ENCODE measurements at regions not wholly inside any gene's neighbourhood (a gene's known extent, or its start where the extent isn't known, plus 50 kb on each side); places are given as distances from the start of the nearest gene placed in this dataset.

DNA sequence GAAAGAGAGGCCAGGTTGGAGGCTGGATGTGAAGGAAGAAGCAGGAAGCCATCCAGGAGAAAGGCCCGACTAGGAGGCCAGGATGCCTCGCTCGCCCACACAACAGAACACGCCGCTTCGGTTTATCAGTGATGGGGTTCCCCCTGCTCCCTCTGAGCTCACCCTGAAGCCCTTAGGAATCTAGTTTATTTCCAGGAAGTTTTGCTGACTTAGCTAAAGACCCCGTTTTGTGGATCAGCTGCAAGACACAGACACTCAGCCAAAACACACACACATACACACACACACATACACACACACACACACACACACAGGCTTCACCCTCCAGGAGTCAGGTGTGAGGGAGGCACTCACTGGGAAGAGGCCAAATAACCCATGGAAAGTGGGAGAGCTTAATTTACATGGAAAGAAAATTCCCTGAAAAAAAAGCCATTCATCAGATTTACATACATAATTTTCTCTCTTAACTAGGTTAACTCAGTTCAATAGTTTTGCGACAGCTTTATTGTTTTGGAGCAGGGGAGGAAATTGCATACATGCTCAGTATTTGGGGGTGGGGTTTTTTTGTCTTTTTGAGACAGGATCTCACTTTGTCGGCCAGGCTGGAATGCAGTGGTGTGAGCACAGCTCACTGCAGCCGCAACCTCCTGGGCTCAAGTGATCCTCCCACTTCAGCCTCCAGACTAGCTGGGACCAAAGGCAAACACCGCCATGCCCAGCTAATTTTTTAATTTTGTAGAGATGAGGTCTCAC lies 92.7 kb upstream of the HAND1 start:
- no peak overlapping the region for H3K4me3 ChIP-seq (replicated peaks; ENCODE audit: low read depth, low read length)
- no peaks in the 10 kb centered on the region for H3K36me3 ChIP-seq (ENCODE audit: control insufficient read depth, insufficient read depth, low read length)
- no peaks in the 10 kb centered on the region for H3K27me3 ChIP-seq (replicated peaks; ENCODE audit: control insufficient read depth, insufficient read depth, low read length)
- TF ChIP-seq, protein P1, sequence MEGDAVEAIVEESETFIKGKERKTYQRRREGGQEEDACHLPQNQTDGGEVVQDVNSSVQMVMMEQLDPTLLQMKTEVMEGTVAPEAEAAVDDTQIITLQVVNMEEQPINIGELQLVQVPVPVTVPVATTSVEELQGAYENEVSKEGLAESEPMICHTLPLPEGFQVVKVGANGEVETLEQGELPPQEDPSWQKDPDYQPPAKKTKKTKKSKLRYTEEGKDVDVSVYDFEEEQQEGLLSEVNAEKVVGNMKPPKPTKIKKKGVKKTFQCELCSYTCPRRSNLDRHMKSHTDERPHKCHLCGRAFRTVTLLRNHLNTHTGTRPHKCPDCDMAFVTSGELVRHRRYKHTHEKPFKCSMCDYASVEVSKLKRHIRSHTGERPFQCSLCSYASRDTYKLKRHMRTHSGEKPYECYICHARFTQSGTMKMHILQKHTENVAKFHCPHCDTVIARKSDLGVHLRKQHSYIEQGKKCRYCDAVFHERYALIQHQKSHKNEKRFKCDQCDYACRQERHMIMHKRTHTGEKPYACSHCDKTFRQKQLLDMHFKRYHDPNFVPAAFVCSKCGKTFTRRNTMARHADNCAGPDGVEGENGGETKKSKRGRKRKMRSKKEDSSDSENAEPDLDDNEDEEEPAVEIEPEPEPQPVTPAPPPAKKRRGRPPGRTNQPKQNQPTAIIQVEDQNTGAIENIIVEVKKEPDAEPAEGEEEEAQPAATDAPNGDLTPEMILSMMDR (IDR thresholded peaks at IDR 0.05; ENCODE audit: insufficient read depth, low read length, poor library complexity, severe bottlenecking), result no peak
- DNase-seq (ENCODE audit: extremely low read depth, insufficient read length), result no peak

DNA sequence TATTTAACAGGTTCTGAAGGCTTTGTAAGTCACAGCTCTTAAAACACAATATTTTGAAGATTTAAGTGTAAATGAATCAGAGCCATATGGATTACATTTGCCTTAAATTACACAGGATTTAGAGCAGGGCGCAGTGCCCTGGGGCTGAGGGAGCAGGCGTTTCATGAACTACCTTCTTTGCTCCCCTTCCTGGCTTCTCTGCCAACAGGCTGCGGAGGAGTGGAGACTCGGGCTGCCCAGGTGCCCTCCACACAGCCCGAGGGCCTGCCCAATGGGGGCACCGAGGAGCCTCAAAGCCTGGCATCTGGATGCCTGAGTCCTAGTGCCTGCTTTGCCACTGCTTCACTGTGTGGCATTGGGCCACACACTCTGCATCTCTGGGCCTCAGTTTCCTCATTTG lies 90.6 kb upstream of the HAND1 start:
- Histone ChIP-seq H3K4me3 (replicated peaks; ENCODE audit: low read depth, low read length) (no peak overlapping the region), H3K27me3 (replicated peaks; ENCODE audit: control insufficient read depth, insufficient read depth, low read length) (no peaks in the 10 kb centered on the region), H3K36me3 (ENCODE audit: control insufficient read depth, insufficient read depth, low read length) (no peaks in the 10 kb centered on the region)
- no peak for DNase-seq (ENCODE audit: extremely low read depth, insufficient read length)
- TF ChIP-seq, protein P1 (IDR thresholded peaks at IDR 0.05; ENCODE audit: insufficient read depth, low read length, poor library complexity, severe bottlenecking), result no peak

DNA sequence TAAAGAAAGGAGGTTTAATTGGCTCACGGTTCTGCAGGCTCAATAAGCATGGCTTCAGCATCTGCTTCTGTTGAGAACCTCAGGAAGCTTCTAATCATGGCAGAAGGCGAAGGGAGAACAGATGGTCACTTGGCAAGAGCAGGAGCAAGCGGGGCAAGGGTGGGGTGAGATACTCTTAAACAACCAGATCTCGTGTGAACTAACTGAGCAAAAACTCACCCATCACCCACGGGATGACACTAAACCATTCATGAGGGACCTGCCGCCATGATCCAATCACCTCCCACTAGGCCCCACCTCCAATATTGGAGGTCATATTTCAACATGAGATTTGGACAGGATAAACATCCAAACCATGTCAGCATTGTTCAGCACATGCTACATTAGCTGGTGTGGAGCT lies 89.1 kb upstream of the HAND1 start:
- DNase-seq (ENCODE audit: extremely low read depth, insufficient read length), result no peak
- Histone ChIP-seq H3K4me3 (replicated peaks; ENCODE audit: low read depth, low read length) (no peak overlapping the region), H3K36me3 (ENCODE audit: control insufficient read depth, insufficient read depth, low read length) (no peaks in the 10 kb centered on the region), H3K27me3 (replicated peaks; ENCODE audit: control insufficient read depth, insufficient read depth, low read length) (no peaks in the 10 kb centered on the region)
- TF ChIP-seq, protein P1 (IDR thresholded peaks at IDR 0.05; ENCODE audit: insufficient read depth, low read length, poor library complexity, severe bottlenecking), result no peak

DNA sequence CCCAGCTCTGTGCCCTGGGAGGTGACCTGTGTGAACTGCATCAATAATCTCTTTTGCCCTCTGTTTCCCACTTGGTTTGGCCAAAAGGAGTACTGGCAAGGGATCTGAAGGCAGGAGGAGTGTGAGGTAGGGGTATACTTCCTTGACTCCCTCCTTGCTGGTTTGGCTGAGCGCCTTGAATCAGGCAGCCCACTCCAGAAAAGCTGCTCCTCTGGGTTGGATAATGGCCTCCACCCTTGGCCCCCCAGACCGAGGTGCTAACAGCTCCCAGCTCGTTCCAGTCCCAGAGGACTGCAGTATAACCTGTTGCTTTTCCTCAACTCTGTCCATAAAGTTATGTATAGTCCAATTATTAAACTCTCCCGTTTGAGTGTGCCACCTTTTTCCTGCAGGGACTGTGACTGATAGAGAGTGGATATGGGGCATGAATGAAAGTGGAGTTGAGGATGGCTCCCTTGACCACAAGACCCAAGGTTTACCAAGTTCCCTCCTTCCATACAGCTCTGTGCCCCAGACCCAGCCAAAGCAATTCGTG lies 88.2 kb upstream of the HAND1 start:
- no peaks in the 10 kb centered on the region for H3K36me3 ChIP-seq (ENCODE audit: control insufficient read depth, insufficient read depth, low read length)
- DNase-seq (ENCODE audit: extremely low read depth, insufficient read length), result no peak
- no peaks in the 10 kb centered on the region for H3K27me3 ChIP-seq (replicated peaks; ENCODE audit: control insufficient read depth, insufficient read depth, low read length)
- TF ChIP-seq, protein P1 (IDR thresholded peaks at IDR 0.05; ENCODE audit: insufficient read depth, low read length, poor library complexity, severe bottlenecking), result no peak
- no peak overlapping the region for H3K4me3 ChIP-seq (replicated peaks; ENCODE audit: low read depth, low read length)

DNA sequence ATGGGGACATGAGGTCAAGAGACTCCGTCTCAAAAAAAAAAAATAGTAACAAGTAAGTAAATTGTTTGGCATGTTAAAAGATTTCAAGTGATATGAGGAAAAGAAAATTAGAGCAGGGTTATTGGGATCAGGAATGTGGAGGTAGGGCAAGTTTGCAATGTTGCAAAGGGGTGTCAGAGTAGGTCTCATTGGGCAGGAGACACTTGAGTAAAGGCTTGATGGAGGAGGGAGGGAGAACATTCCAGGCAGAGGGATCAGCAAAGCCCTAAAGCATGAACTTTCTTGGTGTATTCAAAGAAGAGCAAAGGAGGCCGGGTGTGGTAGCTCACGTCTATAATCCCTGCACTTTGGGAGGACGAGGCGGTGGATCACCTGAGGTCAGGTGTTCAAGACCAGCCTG lies 87.1 kb upstream of the HAND1 start:
- no peaks in the 10 kb centered on the region for H3K36me3 ChIP-seq (ENCODE audit: control insufficient read depth, insufficient read depth, low read length)
- H3K27me3 ChIP-seq (replicated peaks; ENCODE audit: control insufficient read depth, insufficient read depth, low read length), result no peaks in the 10 kb centered on the region
- TF ChIP-seq, protein P1 (IDR thresholded peaks at IDR 0.05; ENCODE audit: insufficient read depth, low read length, poor library complexity, severe bottlenecking), result no peak
- DNase-seq (ENCODE audit: extremely low read depth, insufficient read length), result no peak
- H3K4me3 ChIP-seq (replicated peaks; ENCODE audit: low read depth, low read length), result no peak overlapping the region

All from GM06990 (cell line).